Heart right ventricle (tissue), 16 donors: ENCODE measurements at regions not wholly inside any gene's neighbourhood (a gene's known extent, or its start where the extent isn't known, plus 50 kb on each side); places are given as distances from the start of the nearest gene placed in this dataset.

ENCODE experiments used
- ATAC-seq, 8 donors: fragments of 200-7000 bp; cut with Tn5 transposase; one replicate each; pipeline ENCODE4 v1.9.1; 2020; ENCODE audit warnings: mild to moderate bottlenecking in 8 of 8, moderate library complexity in 8 of 8, moderate number of reproducible peaks in 1 of 8
- DNase-seq, 2 donors: peaks; one replicate each; pipeline ENCODE4 v3.0.0-alpha.2; 2020
- H3K27ac ChIP-seq, 10 donors: fragments of 200-600 bp; sonication (generic) in 2 of 10; one replicate each; pipeline versions ENCODE4 v1.5.0 to v1.8.0; 2020 to 2022; ENCODE audit warnings: mild to moderate bottlenecking in 3 of 10
- H3K27me3 ChIP-seq, 7 donors: fragments of 200-600 bp; one replicate each; pipeline ENCODE4 v1.8.0; 2021 to 2022; ENCODE audit warnings: mild to moderate bottlenecking in 2 of 7
- H3K36me3 ChIP-seq, 9 donors: fragments of 200-600 bp; sonication (generic) in 1 of 9; one replicate each; pipeline versions ENCODE4 v1.5.0 to v1.8.0; 2020 to 2022; ENCODE audit warnings: mild to moderate bottlenecking in 2 of 9
- H3K4me1 ChIP-seq, 9 donors: fragments of 200-600 bp; sonication (generic) in 1 of 9; one replicate each; pipeline versions ENCODE4 v1.5.0 to v1.8.0; 2020 to 2022; ENCODE audit warnings: mild to moderate bottlenecking in 4 of 9
- H3K4me3 ChIP-seq, 10 donors: fragments of 200-600 bp; sonication (generic) in 2 of 10; one replicate each; pipeline versions ENCODE4 v1.5.0 to v1.8.0; 2020 to 2022; ENCODE audit warnings: mild to moderate bottlenecking in 7 of 10, moderate library complexity in 2 of 10
- H3K9me3 ChIP-seq, 11 donors: fragments of 200-600 bp in 10 of 11; sonication (generic) in 2 of 11; one replicate each; pipeline versions ENCODE4 v1.5.0 to v1.8.0; 2013 to 2022; ENCODE audit warnings: mild to moderate bottlenecking in 2 of 11, control low read depth in 1 of 11, moderate library complexity in 1 of 11
- WGBS, 2 donors: extraction: QIAGEN DNeasy Blood & Tissue Kit; methylation state at CpG; one replicate each; pipeline ENCODE4 v1.1.7; 2013; ENCODE audit warnings: inconsistent platforms in 1 of 2; 5-methylcytosine and 5-hydroxymethylcytosine counted together
- intact Hi-C, 10 donors: fragments of 100-400 bp; cut with DNase I; formaldehyde crosslinking; loops; one replicate each; pipeline versions ENCODE4 v1.11.1 to v1.14.2; 2022
- TF ChIP-seq, protein P1 (sequence below), 9 donors: fragments of 200-600 bp; sonication (generic) in 2 of 9; IDR thresholded peaks; one replicate each; pipeline versions ENCODE4 v1.5.0 to v1.8.0; 2021 to 2022; ENCODE audit warnings: antibody characterized with exemption in 9 of 9, mild to moderate bottlenecking in 5 of 9, moderate library complexity in 1 of 9
- donor health status: Arrhythmogenic right ventricular cardiomyopathy.
- donor health status: ischemic (EF 13 %, LVEDD 7.1; RV severe dilation, severe dysfunction).
- donor health status: healthy with polysubstance abuse.
- donor health status: DM: no; HTN: yes; CAD: no.
- donor health status: DM: no; HTN: no; CAD: no.
- donor health status: ischemic (EF 25% LVEDD 6.9; RV normal size, moderate dysfunction).
- donor health status: ischemic (EF 25% LVEDD 5.7; RV mildly dilated, moderate dysfunction).
- donor health status: healthy.
- donor health status: DM: yes; HTN: yes; CAD: no.
- donor health status: Ischemic cardiomyopathy.
- donor health status: ischemic (EF 35%, LVEDD 5.7; RV mildly dilated, moderate dysfunction).
- donor health status: nonischemic (EF 11% LVEDD 7.7; RV severe dilation, severe dysfunction).
- donor health status: DM: yes; HTN: yes; CAD: no.
- donor health status: PGD.
- donor health status: ischemic (EF 29% LVEDD 5.4; RV normal size, mild dysfunction).
- donor health status: nonischemic (EF 23%, LVEDD 6.1; RV moderate dilation, normal function).

DNA sequence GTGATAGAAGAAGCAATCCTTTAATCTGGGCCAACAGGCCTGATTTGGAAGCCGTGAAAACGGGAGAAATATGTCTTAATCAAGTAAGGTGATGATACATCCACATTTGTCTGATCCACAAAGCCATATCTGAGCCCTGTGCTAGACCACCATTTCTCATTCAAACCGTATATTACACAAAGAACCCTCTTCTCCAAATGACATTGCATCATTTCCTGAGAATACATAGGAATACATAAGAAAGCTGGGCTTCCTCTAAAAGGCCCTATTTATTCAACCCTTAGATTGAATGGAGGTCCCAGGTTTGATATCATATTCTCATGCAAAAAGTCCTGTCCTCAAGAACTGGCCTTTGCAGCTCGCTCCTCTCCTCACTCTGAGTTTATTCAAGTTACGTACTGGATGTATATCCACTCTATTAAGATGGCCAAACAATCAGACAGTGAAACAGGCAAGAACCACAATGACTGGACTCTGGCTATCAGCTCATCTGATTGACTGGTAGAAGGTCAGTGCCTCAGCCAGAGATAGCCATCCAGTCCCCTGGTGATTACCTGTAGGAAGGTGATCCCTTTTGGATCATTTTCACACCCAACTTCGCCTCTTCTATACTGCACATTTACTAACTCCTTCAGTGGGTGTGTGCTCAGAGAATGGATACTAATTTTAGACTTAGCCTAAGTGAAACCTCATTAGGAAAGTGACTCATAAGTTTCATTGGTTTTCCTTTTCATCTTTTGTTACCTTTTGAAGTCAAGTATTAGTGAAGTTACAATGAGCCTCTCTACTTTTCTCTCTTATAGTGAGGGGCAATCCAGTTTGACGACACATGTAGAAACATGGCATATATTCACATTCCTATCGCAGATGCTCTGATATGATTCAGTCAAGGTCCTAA lies 167.6 kb upstream of the WWC1 start:
- intact Hi-C loops, result loop anchor here in 2 of 10 donors (5.0 to 10.0 kb wide), 2 partner anchors 61 to 93 kb away; no protein-coding TSS in a partner anchor
- H3K9me3 ChIP-seq, result no peaks in the 10 kb centered on the region
- peaks cover 7 to 48% (median 19%) of the 10 kb centered on the region in 9 donors for H3K4me1 ChIP-seq
- WGBS, 2 donors, result 87 to 88% methylated on average over 8 of the region's 8 CpGs
- H3K36me3 ChIP-seq, result peaks cover 0 to 22% (median 0%) of the 10 kb centered on the region in 9 donors
- peak overlapping the region in 5 of 10 donors; percentile 11 to 44 (median 25) for H3K27ac ChIP-seq
- H3K4me3 ChIP-seq, result no peak overlapping the region
- ATAC-seq (peak in 2 of 8 donors; percentile 28 to 40), DNase-seq (no peak)
- TF ChIP-seq, protein P1, sequence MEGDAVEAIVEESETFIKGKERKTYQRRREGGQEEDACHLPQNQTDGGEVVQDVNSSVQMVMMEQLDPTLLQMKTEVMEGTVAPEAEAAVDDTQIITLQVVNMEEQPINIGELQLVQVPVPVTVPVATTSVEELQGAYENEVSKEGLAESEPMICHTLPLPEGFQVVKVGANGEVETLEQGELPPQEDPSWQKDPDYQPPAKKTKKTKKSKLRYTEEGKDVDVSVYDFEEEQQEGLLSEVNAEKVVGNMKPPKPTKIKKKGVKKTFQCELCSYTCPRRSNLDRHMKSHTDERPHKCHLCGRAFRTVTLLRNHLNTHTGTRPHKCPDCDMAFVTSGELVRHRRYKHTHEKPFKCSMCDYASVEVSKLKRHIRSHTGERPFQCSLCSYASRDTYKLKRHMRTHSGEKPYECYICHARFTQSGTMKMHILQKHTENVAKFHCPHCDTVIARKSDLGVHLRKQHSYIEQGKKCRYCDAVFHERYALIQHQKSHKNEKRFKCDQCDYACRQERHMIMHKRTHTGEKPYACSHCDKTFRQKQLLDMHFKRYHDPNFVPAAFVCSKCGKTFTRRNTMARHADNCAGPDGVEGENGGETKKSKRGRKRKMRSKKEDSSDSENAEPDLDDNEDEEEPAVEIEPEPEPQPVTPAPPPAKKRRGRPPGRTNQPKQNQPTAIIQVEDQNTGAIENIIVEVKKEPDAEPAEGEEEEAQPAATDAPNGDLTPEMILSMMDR (IDR thresholded peaks at IDR 0.05), result no peak
- no peaks in the 10 kb centered on the region for H3K27me3 ChIP-seq

GRCh38 chr5:168125445-168126199 lies 165.8 kb upstream of the WWC1 start:
- 65 to 77% methylated on average over 14 of the region's 14 CpGs for WGBS, 2 donors
- intact Hi-C loops, result loop anchor here in 2 of 10 donors (5.0 to 10.0 kb wide), 2 partner anchors 59 to 97 kb away; no protein-coding TSS in a partner anchor
- Histone ChIP-seq H3K27ac (peak overlapping the region in 1 of 10 donors; percentile 7), H3K4me3 (no peak overlapping the region), H3K4me1 (peaks cover 7 to 51% (median 19%) of the 10 kb centered on the region in 9 donors), H3K36me3 (peaks cover 0 to 22% (median 0%) of the 10 kb centered on the region in 9 donors), H3K9me3 (no peaks in the 10 kb centered on the region), H3K27me3 (no peaks in the 10 kb centered on the region)
- ATAC-seq (peak in 6 of 8 donors; percentile 13 to 40 (median 28)), DNase-seq (no peak)
- TF ChIP-seq, protein P1 (IDR thresholded peaks at IDR 0.05), result no peak

- no peak for DNase-seq
- Histone ChIP-seq H3K27ac (no peak overlapping the region), H3K27me3 (no peaks in the 10 kb centered on the region), H3K4me1 (peaks cover 7 to 46% (median 14%) of the 10 kb centered on the region in 9 donors), H3K36me3 (peaks cover 0 to 22% (median 0%) of the 10 kb centered on the region in 9 donors), H3K9me3 (no peaks in the 10 kb centered on the region), H3K4me3 (no peak overlapping the region)
- WGBS, 2 donors, result 95% methylated on average over 15 of the region's 15 CpGs
- intact Hi-C loops, result loop anchor here in 2 of 10 donors (5.0 to 10.0 kb wide), 2 partner anchors 58 to 96 kb away; no protein-coding TSS in a partner anchor
- ATAC-seq, result peak in 1 of 8 donors; percentile 18
- TF ChIP-seq, protein P1 (IDR thresholded peaks at IDR 0.05), result no peak
Measured at GRCh38 chr5:168126606-168127005, 164.8 kb upstream of the WWC1 start.

- H3K4me1 ChIP-seq, result peaks cover 7 to 49% (median 14%) of the 10 kb centered on the region in 9 donors
- no peaks in the 10 kb centered on the region for H3K27me3 ChIP-seq
- TF ChIP-seq, protein P1 (IDR thresholded peaks at IDR 0.05), result no peak
- no peaks in the 10 kb centered on the region for H3K9me3 ChIP-seq
- intact Hi-C loops, result loop anchor here in 2 of 10 donors (5.0 to 10.0 kb wide), 2 partner anchors 57 to 94 kb away; no protein-coding TSS in a partner anchor
- H3K27ac ChIP-seq, result peak overlapping the region in 3 of 10 donors; percentile 22 to 45 (median 32)
- 52 to 54% methylated on average over 7 of the region's 7 CpGs for WGBS, 2 donors
- DNase-seq (no peak), ATAC-seq (no peak)
- H3K36me3 ChIP-seq, result peaks cover 0 to 22% (median 0%) of the 10 kb centered on the region in 9 donors
- no peak overlapping the region for H3K4me3 ChIP-seq
Measured at GRCh38 chr5:168128111-168128510, 163.3 kb upstream of the WWC1 start.
